Endometrial microvascular endothelial cells (primary cell): ENCODE measurements at regions not wholly inside any gene's neighbourhood (a gene's known extent, or its start where the extent isn't known, plus 50 kb on each side); places are given as distances from the start of the nearest gene placed in this dataset.
"Not testable (repeated sequence)": the region's sequence is repeated elsewhere in the genome, so short reads cannot be mapped to it uniquely, and the experiment has no call there.

Source experiments
- in situ Hi-C: cut with HindIII; loops from 2 replicates; pipeline ENCODE4 v1.10.0; 2017; ENCODE audit warnings: low sequenced_read_pairs, low pct_unique_long_range_greater_than_20kb; ENCODE audit errors: inconsistent ontology term

- in situ Hi-C loops = no loop called here
These were observed 159.2 kb upstream of the PITRM1 start for GRCh38 chr10:3331690-3332230.

GRCh38 chr10:3331187-3331586 lies 158.6 kb upstream of the PITRM1 start:
- in situ Hi-C loops = no loop called here

- in situ Hi-C loops = no loop called here
These were observed 158.1 kb upstream of the PITRM1 start for GRCh38 chr10:3330663-3331062.

GRCh38 chr10:3325954-3326750 lies 153.6 kb upstream of the PITRM1 start:
- in situ Hi-C loops = no loop called here

GRCh38 chr10:3324612-3325038 lies 152.0 kb upstream of the PITRM1 start:
- in situ Hi-C loops = no loop called here

GRCh38 chr10:3323865-3324498 lies 151.4 kb upstream of the PITRM1 start:
- in situ Hi-C loops = no loop called here

GRCh38 chr10:3321123-3321522 lies 148.5 kb upstream of the PITRM1 start:
- in situ Hi-C loops = no loop called here

- in situ Hi-C loops = no loop called here
These were observed 147.2 kb upstream of the PITRM1 start for GRCh38 chr10:3319811-3320226.

GRCh38 chr10:3318480-3318807 lies 145.9 kb upstream of the PITRM1 start:
- in situ Hi-C loops = not testable (repeated sequence)

GRCh38 chr10:3317553-3318479 lies 145.2 kb upstream of the PITRM1 start:
- in situ Hi-C loops = not testable (repeated sequence)

- in situ Hi-C loops = not testable (repeated sequence)
These were observed 142.0 kb upstream of the PITRM1 start for GRCh38 chr10:3314445-3315085.

- in situ Hi-C loops = not testable (repeated sequence)
These were observed 141.3 kb upstream of the PITRM1 start for GRCh38 chr10:3313784-3314444.

GRCh38 chr10:3312403-3312940 lies 139.9 kb upstream of the PITRM1 start:
- in situ Hi-C loops = no loop called here

GRCh38 chr10:3310016-3310784 lies 137.6 kb upstream of the PITRM1 start:
- in situ Hi-C loops = no loop called here

- in situ Hi-C loops = no loop called here
These were observed 133.5 kb upstream of the PITRM1 start for GRCh38 chr10:3306050-3306449.

GRCh38 chr10:3295582-3296151 lies 123.1 kb upstream of the PITRM1 start:
- in situ Hi-C loops = no loop called here

GRCh38 chr10:3294919-3295581 lies 122.5 kb upstream of the PITRM1 start:
- in situ Hi-C loops = no loop called here
